KMS-11 (cell line): ENCODE measurements at regions not wholly inside any gene's neighbourhood (a gene's known extent, or its start where the extent isn't known, plus 50 kb on each side); places are given as distances from the start of the nearest gene placed in this dataset.

Experiments
- H2AFZ ChIP-seq: fragments of 200-600 bp; sonication (generic); 2 replicates; pipeline ENCODE4 v1.6.1; 2016; ENCODE audit warnings: antibody characterized with exemption, mixed run types, low read depth
- H3K27ac ChIP-seq: fragments of 200-600 bp; sonication (generic); 2 replicates; pipeline ENCODE4 v1.6.1; 2016; ENCODE audit warnings: mild to moderate bottlenecking, mixed run types
- H3K27me3 ChIP-seq: fragments of 200-600 bp; sonication (generic); 2 replicates; pipeline ENCODE4 v1.6.1; 2017; ENCODE audit warnings: mild to moderate bottlenecking, low read depth, mixed run types, moderate library complexity; ENCODE audit not compliant: insufficient read depth
- H3K36me3 ChIP-seq: fragments of 200-600 bp; sonication (generic); 2 replicates; pipeline ENCODE4 v1.6.1; 2017; ENCODE audit warnings: mild to moderate bottlenecking, mixed run types; ENCODE audit not compliant: insufficient read depth
- H3K4me1 ChIP-seq: fragments of 200-600 bp; sonication (generic); 2 replicates; pipeline ENCODE4 v1.6.1; 2016; ENCODE audit warnings: mild to moderate bottlenecking, low read depth, mixed run types; ENCODE audit not compliant: poor library complexity, severe bottlenecking
- H3K4me2 ChIP-seq: fragments of 200-600 bp; sonication (generic); 2 replicates; pipeline ENCODE4 v1.7.0; 2016; ENCODE audit warnings: mild to moderate bottlenecking, mixed run types
- H3K4me3 ChIP-seq: fragments of 200-600 bp; sonication (generic); IDR thresholded peaks from 2 replicates; pipeline ENCODE4 v1.6.1; 2017; ENCODE audit warnings: low read depth, low read length, mixed read lengths; ENCODE audit not compliant: insufficient read depth
- H3K79me2 ChIP-seq: fragments of 200-600 bp; sonication (generic); 2 replicates; pipeline ENCODE4 v1.6.1; 2016; ENCODE audit warnings: low read depth, mixed run types; ENCODE audit not compliant: insufficient read depth
- H3K9ac ChIP-seq: fragments of 200-600 bp; sonication (generic); 2 replicates; pipeline ENCODE4 v1.6.1; 2016; ENCODE audit warnings: mild to moderate bottlenecking, mixed run types
- H4K20me1 ChIP-seq: fragments of 200-600 bp; sonication (generic); 2 replicates; pipeline ENCODE4 v1.6.1; 2016; ENCODE audit warnings: mild to moderate bottlenecking, mixed run types; ENCODE audit not compliant: insufficient read depth
- TF ChIP-seq, protein P1 (sequence below): fragments of 200-600 bp; sonication (generic); conservative IDR thresholded peaks from 2 replicates; pipeline ENCODE4 v1.6.1; 2017; ENCODE audit warnings: low read depth, mild to moderate bottlenecking, antibody characterized with exemption, low read length, moderate library complexity, mixed read lengths

DNA sequence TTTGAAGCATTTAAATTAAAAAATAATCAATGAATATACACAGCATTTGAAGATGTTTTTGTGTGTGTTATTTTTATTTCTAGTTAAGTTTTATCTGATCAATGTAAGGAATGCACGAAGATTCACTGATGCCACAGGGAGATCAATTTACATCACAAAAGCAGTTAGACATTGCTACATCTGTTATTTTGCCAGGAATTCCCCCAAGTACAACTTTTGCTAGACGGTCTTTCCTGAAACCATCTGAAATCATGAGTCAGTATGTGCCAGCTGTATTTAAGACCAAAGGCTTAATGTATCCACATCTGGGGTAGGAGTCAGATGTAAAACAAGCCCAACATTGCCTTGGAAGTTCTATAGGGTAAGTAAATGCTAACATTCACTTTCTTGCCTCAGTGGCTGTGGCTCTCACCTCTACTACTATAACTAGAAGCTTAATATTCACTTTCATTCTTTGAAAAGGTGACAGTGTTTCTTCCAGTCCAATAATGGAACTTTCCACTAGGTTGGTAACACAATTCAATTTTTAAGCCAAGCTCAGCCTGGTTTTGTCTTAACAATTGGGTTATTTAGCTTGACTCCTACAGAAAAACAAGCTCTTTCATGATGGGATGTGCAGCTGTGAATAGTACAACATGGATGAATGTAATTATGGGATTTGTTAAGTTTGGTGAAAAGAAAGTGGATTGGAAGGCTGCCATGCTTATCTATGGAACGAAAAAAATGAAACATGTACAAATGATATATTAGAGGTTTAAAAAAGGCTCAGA, 385.4 kb upstream of the TMEM132C start:
- no peak overlapping the region for H3K27ac ChIP-seq
- TF ChIP-seq, protein P1, sequence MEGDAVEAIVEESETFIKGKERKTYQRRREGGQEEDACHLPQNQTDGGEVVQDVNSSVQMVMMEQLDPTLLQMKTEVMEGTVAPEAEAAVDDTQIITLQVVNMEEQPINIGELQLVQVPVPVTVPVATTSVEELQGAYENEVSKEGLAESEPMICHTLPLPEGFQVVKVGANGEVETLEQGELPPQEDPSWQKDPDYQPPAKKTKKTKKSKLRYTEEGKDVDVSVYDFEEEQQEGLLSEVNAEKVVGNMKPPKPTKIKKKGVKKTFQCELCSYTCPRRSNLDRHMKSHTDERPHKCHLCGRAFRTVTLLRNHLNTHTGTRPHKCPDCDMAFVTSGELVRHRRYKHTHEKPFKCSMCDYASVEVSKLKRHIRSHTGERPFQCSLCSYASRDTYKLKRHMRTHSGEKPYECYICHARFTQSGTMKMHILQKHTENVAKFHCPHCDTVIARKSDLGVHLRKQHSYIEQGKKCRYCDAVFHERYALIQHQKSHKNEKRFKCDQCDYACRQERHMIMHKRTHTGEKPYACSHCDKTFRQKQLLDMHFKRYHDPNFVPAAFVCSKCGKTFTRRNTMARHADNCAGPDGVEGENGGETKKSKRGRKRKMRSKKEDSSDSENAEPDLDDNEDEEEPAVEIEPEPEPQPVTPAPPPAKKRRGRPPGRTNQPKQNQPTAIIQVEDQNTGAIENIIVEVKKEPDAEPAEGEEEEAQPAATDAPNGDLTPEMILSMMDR, result no peak
- H3K27me3 ChIP-seq, result no peaks in the 10 kb centered on the region
- no peak overlapping the region for H3K4me3 ChIP-seq
- peaks cover 11% of the 10 kb centered on the region for H3K4me1 ChIP-seq
- no peaks in the 10 kb centered on the region for H3K36me3 ChIP-seq
- peak overlapping the region; percentile 13; the same call in 1 of the 2 replicates for H3K4me2 ChIP-seq
- no peak overlapping the region for H3K9ac ChIP-seq
- H3K79me2 ChIP-seq, result no peaks in the 10 kb centered on the region
- H4K20me1 ChIP-seq, result no peaks in the 10 kb centered on the region
- no peak overlapping the region for H2AFZ ChIP-seq

DNA sequence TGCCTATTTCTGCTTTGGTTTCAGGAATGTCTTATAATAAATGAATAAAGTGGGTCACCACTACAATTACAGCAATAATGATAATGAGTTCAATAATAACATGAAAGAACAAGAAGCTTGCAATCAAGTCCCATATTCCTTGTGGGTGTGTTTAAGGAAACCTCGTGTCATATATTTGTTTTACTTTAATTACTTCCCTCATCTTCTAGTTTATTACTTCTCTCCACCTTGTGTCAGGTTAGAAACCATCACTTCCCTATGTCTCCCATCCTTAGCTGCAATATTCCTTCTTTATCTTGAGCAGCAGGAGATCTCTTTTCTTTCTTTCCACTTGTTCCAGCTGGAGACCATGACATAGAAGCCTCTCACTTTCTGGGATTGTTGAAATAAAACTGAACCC, 384.0 kb upstream of the TMEM132C start:
- no peak overlapping the region for H3K9ac ChIP-seq
- peaks cover 11% of the 10 kb centered on the region for H3K4me1 ChIP-seq
- no peak overlapping the region for H3K4me3 ChIP-seq
- no peaks in the 10 kb centered on the region for H3K36me3 ChIP-seq
- no peaks in the 10 kb centered on the region for H3K79me2 ChIP-seq
- H4K20me1 ChIP-seq, result no peaks in the 10 kb centered on the region
- H2AFZ ChIP-seq, result no peak overlapping the region
- no peak overlapping the region for H3K4me2 ChIP-seq
- TF ChIP-seq, protein P1, result no peak
- H3K27ac ChIP-seq, result no peak overlapping the region
- H3K27me3 ChIP-seq, result no peaks in the 10 kb centered on the region

DNA sequence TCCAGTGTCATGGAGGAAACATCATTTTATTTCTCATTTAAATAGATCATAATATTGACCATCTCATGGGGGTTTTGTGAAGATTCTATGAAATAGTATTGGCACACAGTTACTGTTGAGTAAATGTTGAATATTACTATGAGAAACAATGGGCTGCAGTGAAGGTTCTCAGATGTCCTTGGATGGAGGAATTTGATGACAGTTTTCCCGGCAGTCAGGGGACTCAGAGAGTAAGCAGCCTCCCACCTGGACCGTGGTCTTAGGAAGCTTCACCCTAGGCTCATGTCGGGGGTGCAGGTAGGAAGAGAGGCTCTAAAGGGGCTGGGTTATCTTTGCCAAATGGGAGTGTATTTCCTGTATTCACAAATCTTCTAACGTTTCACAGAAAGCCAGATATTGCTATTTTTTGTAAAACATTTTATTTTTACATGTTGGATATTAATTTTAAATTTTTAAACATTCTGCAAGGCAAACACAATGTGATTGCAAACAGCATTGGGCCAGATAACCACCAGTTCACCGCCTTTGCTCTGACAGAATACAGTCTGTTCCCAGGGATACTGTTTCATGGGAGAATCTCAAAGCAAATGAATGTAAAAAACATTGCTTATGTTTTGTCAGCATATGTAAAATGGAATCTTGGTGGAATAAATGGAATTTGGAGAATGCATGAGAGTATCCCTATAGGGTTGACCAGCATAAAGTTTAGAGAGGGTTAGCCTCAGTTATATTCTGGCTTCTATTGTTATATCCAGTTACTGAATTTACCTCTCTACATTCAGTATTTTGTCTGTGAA, 380.8 kb upstream of the TMEM132C start:
- Histone ChIP-seq H3K4me1 (peaks cover 7% of the 10 kb centered on the region), H4K20me1 (no peaks in the 10 kb centered on the region), H3K4me2 (no peak overlapping the region), H3K4me3 (no peak overlapping the region), H3K79me2 (no peaks in the 10 kb centered on the region), H3K27ac (no peak overlapping the region), H3K36me3 (no peaks in the 10 kb centered on the region), H2AFZ (no peak overlapping the region), H3K9ac (no peak overlapping the region), H3K27me3 (no peaks in the 10 kb centered on the region)
- TF ChIP-seq, protein P1, result no peak

DNA sequence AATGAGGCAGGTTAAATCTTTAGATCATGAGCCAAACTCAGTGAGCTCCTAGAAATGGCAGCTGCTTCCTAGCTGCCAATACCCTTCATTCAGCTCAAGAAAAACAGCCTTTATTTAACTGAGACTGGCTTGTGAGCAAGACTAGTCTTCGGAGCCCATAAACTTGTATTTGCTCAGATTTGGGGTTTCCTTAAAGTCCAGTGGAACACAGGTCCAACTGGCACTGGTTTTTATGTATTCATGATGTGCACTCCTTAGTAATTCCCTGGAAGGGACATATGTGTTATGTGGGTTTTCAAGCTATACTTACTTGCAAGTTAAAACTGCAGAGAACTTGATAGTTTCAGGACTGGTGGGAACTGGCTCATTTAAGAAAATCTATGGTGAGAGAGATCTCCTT, 380.1 kb upstream of the TMEM132C start:
- no peaks in the 10 kb centered on the region for H3K79me2 ChIP-seq
- H3K4me2 ChIP-seq, result no peak overlapping the region
- peaks cover under 1% of the 10 kb centered on the region for H3K4me1 ChIP-seq
- no peak overlapping the region for H3K4me3 ChIP-seq
- H3K27ac ChIP-seq, result no peak overlapping the region
- no peaks in the 10 kb centered on the region for H4K20me1 ChIP-seq
- H3K36me3 ChIP-seq, result no peaks in the 10 kb centered on the region
- TF ChIP-seq, protein P1, result no peak
- no peaks in the 10 kb centered on the region for H3K27me3 ChIP-seq
- H3K9ac ChIP-seq, result no peak overlapping the region
- no peak overlapping the region for H2AFZ ChIP-seq
